ENCODE measurements at regions not wholly inside any gene's neighbourhood (a gene's known extent, or its start where the extent isn't known, plus 50 kb on each side); places are given as distances from the start of the nearest gene placed in this dataset.

DNA sequence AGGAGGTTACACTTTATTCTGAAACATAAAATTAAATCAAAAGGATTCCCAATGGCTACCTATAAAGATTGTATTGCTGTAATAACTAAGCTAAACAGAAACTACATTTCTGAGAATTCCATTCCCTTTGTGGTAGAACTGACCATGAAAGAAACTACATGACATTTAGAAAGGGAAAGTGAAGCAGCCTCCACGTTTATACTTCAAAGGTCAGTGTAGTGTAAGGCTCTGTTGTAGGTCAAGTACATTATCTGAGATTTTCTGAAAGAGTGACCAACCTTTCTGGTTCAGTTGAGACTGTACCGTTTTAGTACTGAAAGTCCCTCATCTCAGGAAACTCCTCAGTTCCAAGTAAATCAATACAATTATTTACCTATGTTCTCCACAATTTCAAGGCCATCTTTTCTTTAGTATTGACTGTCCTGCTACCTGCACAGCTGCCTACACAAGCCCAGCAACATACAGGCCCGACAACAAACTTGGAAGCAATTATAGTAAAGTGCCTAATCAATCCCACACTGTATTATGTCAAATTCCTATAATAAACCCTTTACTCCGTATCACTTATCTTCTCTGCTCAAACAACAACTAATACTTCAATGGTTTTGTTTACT is 343.0 kb downstream of the PLOD2 start:
- no peak for DNase-seq (ENCODE audit: low read depth)

GRCh38 chr3:145820170-145820569 is 340.8 kb downstream of the PLOD2 start:
- no peak for DNase-seq (ENCODE audit: low read depth)

GRCh38 chr3:145842294-145842902 is 318.6 kb downstream of the PLOD2 start:
- DNase-seq (ENCODE audit: low read depth), result no peak

DNA sequence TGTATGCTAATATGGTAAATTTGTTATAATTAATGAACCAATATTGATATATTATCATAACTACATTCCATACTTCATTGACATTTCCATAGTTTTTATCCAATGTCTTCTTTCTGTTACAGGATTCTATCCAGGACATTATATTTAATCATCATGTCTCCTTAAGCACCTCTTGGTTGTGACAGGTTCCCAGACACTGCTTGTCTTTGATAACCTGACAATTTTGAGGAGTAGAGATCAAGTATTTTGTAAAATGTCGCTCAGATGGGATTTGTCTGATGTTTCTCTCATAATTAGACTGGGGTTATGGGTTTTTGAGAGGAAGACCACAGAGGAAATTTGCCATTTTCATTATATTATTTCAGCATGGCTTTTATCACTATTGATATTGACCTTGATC is 317.4 kb downstream of the PLOD2 start:
- DNase-seq (ENCODE audit: low read depth), result no peak

DNA sequence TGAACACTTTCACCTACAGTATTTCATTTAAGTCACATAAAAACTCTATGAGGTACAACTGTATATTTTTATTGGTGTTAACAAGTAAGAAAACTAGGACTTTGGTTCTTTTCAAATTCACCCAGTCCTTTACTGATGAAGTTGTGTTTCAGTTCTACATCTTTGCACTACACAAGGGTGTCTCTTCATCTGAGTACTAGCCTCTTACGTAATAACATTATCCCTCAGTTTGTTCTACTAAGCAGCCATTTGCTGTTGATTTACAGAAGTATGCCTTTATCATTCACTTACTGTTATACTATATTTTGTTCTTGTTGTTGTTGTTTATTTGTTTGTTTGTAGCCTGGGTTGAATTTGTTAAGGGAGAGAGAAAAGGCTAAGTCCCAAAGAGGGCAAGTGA is 311.9 kb downstream of the PLOD2 start:
- no peak for DNase-seq (ENCODE audit: low read depth)

- no peak for DNase-seq (ENCODE audit: low read depth)
Measured at GRCh38 chr3:145854499-145854898, 306.5 kb downstream of the PLOD2 start.

GRCh38 chr3:145857956-145858355 is 303.0 kb downstream of the PLOD2 start:
- DNase-seq (ENCODE audit: low read depth), result no peak

GRCh38 chr3:145864336-145864735 is 296.6 kb downstream of the PLOD2 start:
- no peak for DNase-seq (ENCODE audit: low read depth)

DNA sequence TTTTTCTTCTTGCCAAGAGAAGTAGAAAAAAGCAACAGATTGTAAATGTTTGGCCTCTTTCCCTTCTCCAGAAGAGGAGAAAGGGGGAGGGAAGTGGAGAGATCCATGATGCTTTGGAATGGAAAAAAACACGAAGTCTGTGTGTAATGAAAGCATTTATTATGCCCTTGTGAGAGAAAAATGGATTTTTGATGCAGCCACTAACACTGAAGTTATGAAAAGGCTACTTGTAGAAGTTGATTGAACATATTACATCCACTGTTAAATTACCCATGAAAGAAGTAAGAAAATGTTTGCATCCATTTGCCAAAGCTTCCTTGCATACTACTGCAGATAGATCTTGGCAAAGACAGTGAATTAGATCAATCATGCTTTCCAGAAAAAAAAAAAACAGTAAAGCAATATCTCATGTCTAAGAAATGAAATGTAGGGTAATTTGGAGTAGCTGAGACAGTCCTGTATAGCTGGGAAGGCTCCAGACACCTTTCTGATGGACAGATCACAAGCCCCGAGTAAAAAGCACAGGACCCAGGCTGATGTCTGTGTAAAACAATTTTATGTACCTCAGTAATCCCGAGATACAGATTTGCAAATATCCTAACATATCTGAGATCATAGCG is 295.5 kb downstream of the PLOD2 start:
- no peak for DNase-seq (ENCODE audit: low read depth)

GRCh38 chr3:145869958-145870357 is 291.0 kb downstream of the PLOD2 start:
- DNase-seq (ENCODE audit: low read depth), result no peak

DNA sequence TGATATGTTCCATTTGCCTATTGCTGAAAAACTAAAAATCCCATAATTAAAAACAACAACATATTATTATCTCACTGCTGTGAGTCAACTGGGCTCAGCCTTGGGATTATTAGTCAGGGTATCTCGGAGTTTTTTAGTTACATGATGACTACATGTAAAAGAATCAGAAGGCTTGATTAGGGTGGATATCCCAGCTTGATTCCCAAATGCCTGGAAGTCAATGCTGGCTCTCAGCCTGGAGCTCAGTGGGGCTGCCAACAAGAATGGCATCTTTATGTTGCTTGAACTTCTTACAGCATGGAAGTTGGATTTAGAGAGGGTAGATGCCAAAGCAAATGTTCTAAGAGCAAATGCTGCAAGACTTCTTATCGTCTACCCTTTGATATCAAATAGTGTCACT is 278.5 kb downstream of the PLOD2 start:
- DNase-seq (ENCODE audit: low read depth), result no peak

- no peak for DNase-seq (ENCODE audit: low read depth)
Measured at GRCh38 chr3:145889730-145890129, 271.3 kb downstream of the PLOD2 start.

DNA sequence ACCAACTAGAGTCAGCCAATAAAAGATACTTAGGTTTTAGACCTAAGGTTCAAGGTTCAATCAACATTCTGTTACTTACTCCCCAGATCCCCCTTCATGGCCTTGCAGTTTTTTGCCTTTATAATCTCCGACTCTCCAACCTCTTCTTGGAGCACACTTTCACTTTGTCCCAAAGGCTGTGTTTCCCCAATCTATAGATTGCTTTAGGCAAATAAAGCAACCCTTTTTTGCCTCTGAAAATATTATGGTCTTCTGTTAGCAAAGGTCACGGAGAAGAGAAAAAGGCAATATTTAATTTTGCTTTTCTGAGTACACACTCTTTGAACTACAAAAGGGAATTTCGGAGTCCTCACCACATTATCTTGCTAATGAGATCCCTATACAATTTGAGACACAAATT is 268.1 kb downstream of the PLOD2 start:
- no peak for DNase-seq (ENCODE audit: low read depth)

DNA sequence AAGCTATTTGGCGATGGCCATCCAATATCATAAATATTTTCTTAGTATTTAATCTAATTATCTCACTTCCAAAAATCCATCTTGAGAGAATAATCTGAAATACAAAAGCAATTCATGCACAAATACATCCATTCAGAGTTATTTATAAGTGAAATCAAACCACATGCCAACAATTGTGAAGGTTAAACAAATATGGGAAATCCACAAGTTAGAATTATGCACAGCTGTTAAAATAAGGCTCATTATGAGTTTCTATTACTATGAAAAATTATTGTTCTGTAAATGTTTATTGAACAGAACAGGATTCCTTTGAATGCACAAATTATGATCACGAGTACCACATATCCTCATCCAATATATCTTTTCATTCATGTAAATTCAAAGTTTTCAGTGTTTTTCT is 267.7 kb downstream of the PLOD2 start:
- no peak for DNase-seq (ENCODE audit: low read depth)

DNA sequence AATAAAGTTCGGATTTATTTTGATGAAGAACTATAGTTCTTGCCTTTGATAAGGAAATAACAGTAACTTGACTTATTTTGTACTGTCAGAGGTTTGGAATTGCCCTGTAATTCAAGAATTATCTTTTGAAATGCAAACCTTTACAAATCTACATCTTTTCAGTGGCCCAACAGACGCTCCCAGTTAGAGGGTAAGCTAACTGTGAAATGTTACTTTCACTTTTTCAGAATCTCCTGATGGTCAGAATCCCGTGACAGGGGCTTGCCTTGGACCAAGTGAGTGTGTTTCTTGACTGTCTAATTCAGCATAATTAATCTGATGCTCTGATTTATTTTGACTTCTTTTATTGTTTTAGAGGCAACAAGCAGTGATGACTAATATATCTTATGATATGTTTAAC is 262.5 kb downstream of the PLOD2 start:
- DNase-seq (ENCODE audit: low read depth), result no peak

DNA sequence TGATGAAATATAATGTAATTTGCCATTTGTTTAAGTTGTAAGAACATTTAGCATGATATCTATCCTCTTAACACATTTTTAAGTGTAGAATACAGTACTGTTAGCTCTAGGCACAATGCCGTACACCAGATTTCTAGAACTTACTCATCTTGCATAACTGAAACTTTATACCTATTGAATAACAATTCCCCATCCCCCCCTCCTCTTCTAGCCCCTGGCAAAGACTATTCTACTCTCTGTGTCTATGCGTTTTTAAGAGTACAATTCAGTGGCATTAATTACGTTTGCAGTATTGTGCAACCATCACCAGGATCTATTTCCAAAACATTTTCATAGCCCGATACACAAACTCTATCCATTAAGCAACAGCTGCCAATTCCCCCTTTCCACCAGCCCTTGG is 261.7 kb downstream of the PLOD2 start:
- no peak for DNase-seq (ENCODE audit: low read depth)

- no peak for DNase-seq (ENCODE audit: low read depth)
Measured at GRCh38 chr3:145900056-145900829, 260.7 kb downstream of the PLOD2 start.

DNA sequence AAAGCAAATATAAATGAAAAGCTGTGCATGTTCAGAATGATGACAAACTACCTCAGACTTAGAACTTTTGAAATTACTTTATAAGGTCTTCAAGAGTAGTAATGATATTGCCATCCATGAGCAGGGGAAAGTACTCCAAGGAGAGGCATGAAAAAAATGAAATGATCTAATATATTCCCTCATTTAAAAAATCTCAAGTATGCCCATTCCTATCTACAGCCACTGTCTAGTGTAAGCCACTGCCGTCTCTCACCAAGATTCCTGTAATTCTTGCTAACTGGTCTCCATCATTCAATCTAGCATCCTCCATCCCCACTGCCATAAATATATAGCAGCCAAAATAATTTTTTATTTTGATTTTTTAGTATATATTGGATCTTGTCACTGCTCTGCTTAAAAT is 258.8 kb downstream of the PLOD2 start:
- DNase-seq (ENCODE audit: low read depth), result no peak

DNA sequence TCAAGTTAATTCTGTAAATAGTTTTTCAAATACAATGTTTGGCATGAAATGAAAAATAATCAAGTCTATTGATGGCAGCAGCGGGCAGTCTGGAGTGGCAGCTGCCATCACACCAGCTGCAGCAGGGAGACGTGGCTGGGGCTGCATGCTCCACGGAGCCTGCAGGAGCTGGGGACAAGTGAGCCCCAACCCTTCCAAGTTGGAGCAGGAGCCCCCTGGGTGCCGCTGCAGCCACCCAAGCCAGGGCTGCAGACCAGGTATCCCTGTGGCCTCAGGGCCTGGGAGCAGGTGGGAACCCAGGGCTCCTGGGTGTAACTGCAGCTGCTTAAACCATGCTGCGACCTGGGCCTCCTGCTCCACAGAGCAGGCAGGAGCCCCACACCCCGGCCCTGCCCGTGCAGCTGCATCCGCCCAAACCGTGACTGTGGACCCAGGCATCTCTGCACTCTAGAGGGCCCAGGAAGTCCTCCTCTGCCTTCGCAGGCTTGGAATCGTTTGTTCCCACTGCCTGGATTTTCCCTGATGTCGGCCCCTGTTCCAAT is 257.4 kb downstream of the PLOD2 start:
- DNase-seq (ENCODE audit: low read depth), result no peak

DNA sequence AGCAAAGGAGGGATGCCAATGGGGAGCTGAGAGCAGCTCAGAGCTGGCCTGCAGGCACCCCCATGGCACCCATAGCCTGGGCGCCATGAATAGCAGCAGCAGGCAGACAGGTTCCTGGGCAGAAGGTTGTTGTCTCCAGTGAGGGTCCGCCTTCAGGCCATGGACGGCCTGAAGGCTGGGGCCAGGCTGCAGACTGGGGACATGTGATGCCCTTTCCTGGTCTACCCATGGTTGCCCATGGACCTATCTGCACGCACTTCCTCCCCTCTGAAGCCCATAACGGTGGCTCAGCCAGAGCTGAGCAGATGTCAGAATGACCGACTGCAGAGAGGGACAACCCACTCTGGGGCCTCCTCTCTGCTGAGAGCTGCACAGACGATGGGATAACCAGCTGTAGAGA is 256.8 kb downstream of the PLOD2 start:
- no peak for DNase-seq (ENCODE audit: low read depth)

GRCh38 chr3:145906301-145906700 is 254.7 kb downstream of the PLOD2 start:
- no peak for DNase-seq (ENCODE audit: low read depth)

- DNase-seq (ENCODE audit: low read depth), result no peak
Measured at GRCh38 chr3:145906755-145907154, 254.2 kb downstream of the PLOD2 start.

- DNase-seq (ENCODE audit: low read depth), result no peak
Measured at GRCh38 chr3:145911016-145911415, 250.0 kb downstream of the PLOD2 start.
